ENCODE measurements at regions not wholly inside any gene's neighbourhood (a gene's known extent, or its start where the extent isn't known, plus 50 kb on each side); places are given as distances from the start of the nearest gene placed in this dataset.

GRCh38 chr6:93523365-93523764 lies 104.0 kb upstream of the EPHA7 start:
- H3K4me3 ChIP-seq (ENCODE audit: low read depth, low read length), result no peak overlapping the region
- no peak overlapping the region for H3K9ac ChIP-seq (ENCODE audit: low read depth, low read length)
- H3K4me1 ChIP-seq (ENCODE audit: control insufficient read depth, insufficient read depth, low read length), result no peaks in the 10 kb centered on the region
- no peaks in the 10 kb centered on the region for H3K27me3 ChIP-seq (ENCODE audit: control insufficient read depth, insufficient read depth, low read length)
- H3K27ac ChIP-seq (ENCODE audit: low read depth, low read length), result no peak overlapping the region
- H3K9me3 ChIP-seq (ENCODE audit: control insufficient read depth, insufficient read depth, low read length), result no peaks in the 10 kb centered on the region
- no peaks in the 10 kb centered on the region for H3K36me3 ChIP-seq (ENCODE audit: control insufficient read depth, insufficient read depth, low read length)

GRCh38 chr6:93516441-93516840 lies 97.1 kb upstream of the EPHA7 start:
- no peak overlapping the region for H3K27ac ChIP-seq (ENCODE audit: low read depth, low read length)
- H3K9me3 ChIP-seq (ENCODE audit: control insufficient read depth, insufficient read depth, low read length), result no peaks in the 10 kb centered on the region
- H3K9ac ChIP-seq (ENCODE audit: low read depth, low read length), result no peak overlapping the region
- no peak overlapping the region for H3K4me3 ChIP-seq (ENCODE audit: low read depth, low read length)
- no peaks in the 10 kb centered on the region for H3K4me1 ChIP-seq (ENCODE audit: control insufficient read depth, insufficient read depth, low read length)
- no peaks in the 10 kb centered on the region for H3K27me3 ChIP-seq (ENCODE audit: control insufficient read depth, insufficient read depth, low read length)
- H3K36me3 ChIP-seq (ENCODE audit: control insufficient read depth, insufficient read depth, low read length), result no peaks in the 10 kb centered on the region

DNA sequence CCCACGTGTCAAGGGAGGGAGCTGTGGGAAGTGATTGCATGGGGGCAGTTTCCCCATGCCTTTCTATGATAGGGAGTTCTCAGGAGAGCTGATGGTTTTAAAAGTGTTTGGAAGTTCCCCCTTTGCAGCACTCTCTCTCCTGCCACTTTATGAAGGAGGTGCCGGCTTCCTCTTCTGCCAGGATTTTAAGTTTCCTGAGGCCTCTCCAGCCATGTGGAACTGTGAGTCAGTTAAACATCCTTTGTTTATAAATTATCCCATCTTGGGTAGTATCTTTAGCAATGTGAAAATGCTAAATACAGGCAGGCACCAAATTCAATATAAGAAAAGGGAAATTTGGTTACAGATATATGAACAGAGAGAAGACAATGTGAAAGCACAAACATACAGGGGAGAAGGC lies 96.4 kb upstream of the EPHA7 start:
- no peak overlapping the region for H3K4me3 ChIP-seq (ENCODE audit: low read depth, low read length)
- no peaks in the 10 kb centered on the region for H3K36me3 ChIP-seq (ENCODE audit: control insufficient read depth, insufficient read depth, low read length)
- H3K4me1 ChIP-seq (ENCODE audit: control insufficient read depth, insufficient read depth, low read length), result no peaks in the 10 kb centered on the region
- no peak overlapping the region for H3K9ac ChIP-seq (ENCODE audit: low read depth, low read length)
- no peaks in the 10 kb centered on the region for H3K27me3 ChIP-seq (ENCODE audit: control insufficient read depth, insufficient read depth, low read length)
- no peak overlapping the region for H3K27ac ChIP-seq (ENCODE audit: low read depth, low read length)
- no peaks in the 10 kb centered on the region for H3K9me3 ChIP-seq (ENCODE audit: control insufficient read depth, insufficient read depth, low read length)

- Histone ChIP-seq H3K4me3 (ENCODE audit: low read depth, low read length) (no peak overlapping the region), H3K36me3 (ENCODE audit: control insufficient read depth, insufficient read depth, low read length) (no peaks in the 10 kb centered on the region), H3K9ac (ENCODE audit: low read depth, low read length) (no peak overlapping the region), H3K27ac (ENCODE audit: low read depth, low read length) (no peak overlapping the region), H3K4me1 (ENCODE audit: control insufficient read depth, insufficient read depth, low read length) (no peaks in the 10 kb centered on the region), H3K9me3 (ENCODE audit: control insufficient read depth, insufficient read depth, low read length) (no peaks in the 10 kb centered on the region), H3K27me3 (ENCODE audit: control insufficient read depth, insufficient read depth, low read length) (no peaks in the 10 kb centered on the region)
Observed at GRCh38 chr6:93498713-93499112, 79.4 kb upstream of the EPHA7 start.

DNA sequence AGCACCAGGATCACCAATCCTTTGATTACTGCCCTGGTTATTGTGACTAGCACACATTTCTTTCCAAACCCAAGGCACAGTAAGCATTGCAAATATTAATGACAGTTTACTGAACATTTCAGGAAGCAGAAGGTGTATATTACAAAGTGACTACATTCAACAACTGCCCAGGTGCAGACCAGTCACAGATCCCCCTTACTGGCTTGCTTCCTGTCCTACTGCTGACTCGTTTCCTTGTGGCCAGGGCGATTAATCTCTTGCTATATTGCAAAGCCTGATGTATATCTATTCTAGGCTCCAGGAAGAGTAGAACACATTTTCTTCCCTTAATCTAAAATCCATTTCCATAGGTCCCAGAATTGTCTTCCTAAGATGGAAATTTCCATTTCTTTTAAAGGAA lies 77.2 kb upstream of the EPHA7 start:
- Histone ChIP-seq H3K9ac (ENCODE audit: low read depth, low read length) (no peak overlapping the region), H3K27ac (ENCODE audit: low read depth, low read length) (no peak overlapping the region), H3K9me3 (ENCODE audit: control insufficient read depth, insufficient read depth, low read length) (no peaks in the 10 kb centered on the region), H3K27me3 (ENCODE audit: control insufficient read depth, insufficient read depth, low read length) (no peaks in the 10 kb centered on the region), H3K4me1 (ENCODE audit: control insufficient read depth, insufficient read depth, low read length) (no peaks in the 10 kb centered on the region), H3K36me3 (ENCODE audit: control insufficient read depth, insufficient read depth, low read length) (no peaks in the 10 kb centered on the region), H3K4me3 (ENCODE audit: low read depth, low read length) (no peak overlapping the region)

DNA sequence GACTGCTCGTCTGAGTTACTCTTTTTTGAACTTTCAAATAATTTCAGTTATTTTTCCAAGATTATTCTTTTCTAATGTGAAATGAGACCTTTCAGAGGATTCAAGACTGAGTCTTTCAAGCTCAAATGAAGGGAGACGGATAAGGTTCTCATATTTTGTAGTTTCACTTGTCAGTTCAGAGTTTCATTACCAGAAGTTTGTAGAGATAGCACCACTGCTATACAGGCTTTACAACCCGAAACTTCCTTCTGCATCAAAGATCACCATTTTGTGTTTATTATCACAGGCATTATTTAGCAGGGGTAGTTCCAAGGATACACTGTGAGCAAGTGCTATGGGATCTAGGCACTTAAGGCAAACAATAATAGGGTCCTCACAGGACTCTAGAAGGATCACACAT lies 74.7 kb upstream of the EPHA7 start:
- Histone ChIP-seq H3K9ac (ENCODE audit: low read depth, low read length) (no peak overlapping the region), H3K36me3 (ENCODE audit: control insufficient read depth, insufficient read depth, low read length) (no peaks in the 10 kb centered on the region), H3K9me3 (ENCODE audit: control insufficient read depth, insufficient read depth, low read length) (no peaks in the 10 kb centered on the region), H3K4me3 (ENCODE audit: low read depth, low read length) (no peak overlapping the region), H3K27ac (ENCODE audit: low read depth, low read length) (no peak overlapping the region), H3K27me3 (ENCODE audit: control insufficient read depth, insufficient read depth, low read length) (no peaks in the 10 kb centered on the region), H3K4me1 (ENCODE audit: control insufficient read depth, insufficient read depth, low read length) (no peaks in the 10 kb centered on the region)

DNA sequence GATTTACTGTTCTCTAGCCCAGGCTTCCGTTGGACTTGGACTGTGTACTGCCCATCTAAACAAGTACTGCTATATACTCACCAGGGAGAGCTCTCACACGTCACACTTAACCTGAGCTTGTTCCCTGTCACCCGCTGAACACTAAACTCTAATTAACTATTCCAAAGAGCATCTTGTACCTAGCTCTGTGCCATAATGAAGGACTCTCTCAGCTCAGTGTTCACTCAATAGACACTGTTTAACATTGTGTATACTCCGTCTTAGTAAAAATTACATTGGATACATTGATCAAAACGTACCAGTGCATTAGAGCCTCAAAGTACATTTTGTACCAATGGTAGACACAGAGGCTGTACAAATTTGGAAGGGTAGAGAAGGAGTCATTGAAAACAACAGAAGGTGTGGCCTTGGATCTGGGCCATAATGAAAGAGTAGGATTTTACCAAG lies 55.4 kb upstream of the EPHA7 start:
- H3K4me1 ChIP-seq (ENCODE audit: control insufficient read depth, insufficient read depth, low read length), result no peaks in the 10 kb centered on the region
- no peaks in the 10 kb centered on the region for H3K36me3 ChIP-seq (ENCODE audit: control insufficient read depth, insufficient read depth, low read length)
- H3K9me3 ChIP-seq (ENCODE audit: control insufficient read depth, insufficient read depth, low read length), result no peaks in the 10 kb centered on the region
- H3K27me3 ChIP-seq (ENCODE audit: control insufficient read depth, insufficient read depth, low read length), result no peaks in the 10 kb centered on the region
- H3K27ac ChIP-seq (ENCODE audit: low read depth, low read length), result no peak overlapping the region
- no peak overlapping the region for H3K4me3 ChIP-seq (ENCODE audit: low read depth, low read length)
- H3K9ac ChIP-seq (ENCODE audit: low read depth, low read length), result no peak overlapping the region

GRCh38 chr6:93471281-93471680 lies 51.9 kb upstream of the EPHA7 start:
- Histone ChIP-seq H3K4me1 (ENCODE audit: control insufficient read depth, insufficient read depth, low read length) (peaks cover 7% of the 10 kb centered on the region; the same call in 1 of the 2 replicates), H3K27ac (ENCODE audit: low read depth, low read length) (no peak overlapping the region), H3K27me3 (ENCODE audit: control insufficient read depth, insufficient read depth, low read length) (no peaks in the 10 kb centered on the region), H3K4me3 (ENCODE audit: low read depth, low read length) (no peak overlapping the region), H3K36me3 (ENCODE audit: control insufficient read depth, insufficient read depth, low read length) (no peaks in the 10 kb centered on the region), H3K9ac (ENCODE audit: low read depth, low read length) (no peak overlapping the region), H3K9me3 (ENCODE audit: control insufficient read depth, insufficient read depth, low read length) (no peaks in the 10 kb centered on the region)

Data from HUES48 (cell line).